ENCODE measurements at regions not wholly inside any gene's neighbourhood (a gene's known extent, or its start where the extent isn't known, plus 50 kb on each side); places are given as distances from the start of the nearest gene placed in this dataset.

DNA sequence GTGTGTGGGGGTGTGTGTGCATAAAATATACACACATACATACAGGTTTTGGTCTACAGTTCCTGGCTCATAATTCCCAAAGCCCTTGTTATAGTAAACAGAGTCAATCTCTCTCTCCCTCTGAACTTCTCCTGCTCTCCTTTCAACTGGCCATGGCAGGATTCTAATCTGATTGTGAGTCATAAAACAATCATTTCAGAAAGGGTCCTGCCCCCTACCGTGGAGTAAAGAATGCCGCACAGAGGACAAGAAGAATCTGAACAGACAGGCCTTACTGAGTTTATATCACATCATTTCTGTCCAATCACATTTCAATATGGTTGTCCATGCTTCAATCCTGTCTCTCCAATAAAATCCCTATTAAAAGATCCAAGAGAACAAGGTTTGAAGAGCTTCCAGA lies 416.9 kb downstream of the FRK start:
- Histone ChIP-seq H3K79me2 (ENCODE audit: control insufficient read depth, insufficient read depth, low read length, poor library complexity) (no peaks in the 10 kb centered on the region), H4K12ac (ENCODE audit: low read depth, low read length) (no peak overlapping the region), H2AFZ (ENCODE audit: insufficient read depth, low read length, poor library complexity) (no peak overlapping the region), H3K4me3 (ENCODE audit: low read depth, low read length) (no peak overlapping the region), H3K27ac (ENCODE audit: low read depth, low read length) (no peak overlapping the region), H3K36me3 (ENCODE audit: control insufficient read depth in 1 of 2, insufficient read depth in 2 of 2, low read length in 2 of 2) (no peaks in the 10 kb centered on the region), H3K4me1 (ENCODE audit: control insufficient read depth in 1 of 2, insufficient read depth in 2 of 2, low read length in 2 of 2) (no peaks in the 10 kb centered on the region), H2AK5ac (ENCODE audit: low read length) (no peak overlapping the region), H4K8ac (ENCODE audit: low read depth, low read length) (no peak overlapping the region), H3K27me3 (ENCODE audit: insufficient read depth, low read length) (no peaks in the 10 kb centered on the region), H2BK12ac (ENCODE audit: low read length) (no peak overlapping the region), H3K9me3 (ENCODE audit: insufficient read depth, low read depth, low read length) (no peaks in the 10 kb centered on the region), H3K14ac (ENCODE audit: low read length) (no peak overlapping the region), H3K18ac (ENCODE audit: low read length) (no peak overlapping the region), H3K9ac (ENCODE audit: low read length) (no peak overlapping the region), H3K4me2 (ENCODE audit: low read length) (no peak overlapping the region), H3K23ac (ENCODE audit: low read length) (no peak overlapping the region), H3K4ac (ENCODE audit: low read depth, low read length) (no peak overlapping the region), H4K91ac (ENCODE audit: low read depth, low read length) (no peak overlapping the region), H3K79me1 (ENCODE audit: low read length) (no peaks in the 10 kb centered on the region), H2BK5ac (ENCODE audit: low read depth, low read length, poor library complexity) (no peak overlapping the region), H2BK120ac (ENCODE audit: insufficient read depth, low read length, poor library complexity) (no peak overlapping the region)
- DNase-seq = peak; percentile 37 to 73
- WGBS (ENCODE audit: extremely low coverage, insufficient coverage, insufficient read length) = no CpG with 5 or more reads among the region's 2 CpGs

- H4K8ac ChIP-seq (ENCODE audit: low read depth, low read length) = no peak overlapping the region
Measured at GRCh38 chr6:115634887-115635286, 425.8 kb downstream of the FRK start.

DNA sequence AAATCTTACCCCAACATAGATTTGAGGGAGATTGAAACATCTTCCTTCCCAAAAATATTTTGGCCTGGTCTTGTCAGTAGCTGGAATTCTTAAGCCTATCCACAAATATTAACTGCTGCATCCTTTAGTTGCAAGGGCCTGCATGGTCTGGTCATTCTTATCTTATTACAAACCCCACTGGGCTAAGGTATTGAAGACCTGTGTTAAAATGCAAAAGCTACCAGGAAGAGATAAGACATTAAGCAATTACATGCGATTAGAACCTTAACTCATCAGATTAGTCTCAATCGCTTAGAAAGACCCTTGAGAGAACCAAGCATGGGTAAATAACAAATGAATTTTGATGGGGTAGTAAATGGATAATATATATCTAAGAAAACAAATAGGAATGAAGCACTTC lies 426.6 kb downstream of the FRK start:
- H3K18ac ChIP-seq (ENCODE audit: low read length) = no peak overlapping the region
- no peak overlapping the region for H2BK5ac ChIP-seq (ENCODE audit: low read depth, low read length, poor library complexity)
- H3K4ac ChIP-seq (ENCODE audit: low read depth, low read length) = no peak overlapping the region
- H3K27ac ChIP-seq (ENCODE audit: low read depth, low read length) = no peak overlapping the region
- H3K36me3 ChIP-seq (ENCODE audit: control insufficient read depth in 1 of 2, insufficient read depth in 2 of 2, low read length in 2 of 2) = no peaks in the 10 kb centered on the region
- H3K4me3 ChIP-seq (ENCODE audit: low read depth, low read length) = no peak overlapping the region
- no peak overlapping the region for H2AFZ ChIP-seq (ENCODE audit: insufficient read depth, low read length, poor library complexity)
- no peaks in the 10 kb centered on the region for H3K27me3 ChIP-seq (ENCODE audit: insufficient read depth, low read length)
- no peak overlapping the region for H4K12ac ChIP-seq (ENCODE audit: low read depth, low read length)
- H3K9ac ChIP-seq (ENCODE audit: low read length) = no peak overlapping the region
- H3K79me1 ChIP-seq (ENCODE audit: low read length) = no peaks in the 10 kb centered on the region
- H2BK120ac ChIP-seq (ENCODE audit: insufficient read depth, low read length, poor library complexity) = no peak overlapping the region
- no peak overlapping the region for H2BK12ac ChIP-seq (ENCODE audit: low read length)
- H3K4me2 ChIP-seq (ENCODE audit: low read length) = no peak overlapping the region
- H4K8ac ChIP-seq (ENCODE audit: low read depth, low read length) = no peak overlapping the region
- H3K9me3 ChIP-seq (ENCODE audit: insufficient read depth, low read depth, low read length) = no peaks in the 10 kb centered on the region
- H3K14ac ChIP-seq (ENCODE audit: low read length) = no peak overlapping the region
- H4K91ac ChIP-seq (ENCODE audit: low read depth, low read length) = no peak overlapping the region
- H3K79me2 ChIP-seq (ENCODE audit: control insufficient read depth, insufficient read depth, low read length, poor library complexity) = no peaks in the 10 kb centered on the region
- no peaks in the 10 kb centered on the region for H3K4me1 ChIP-seq (ENCODE audit: control insufficient read depth in 1 of 2, insufficient read depth in 2 of 2, low read length in 2 of 2)
- no peak overlapping the region for H2AK5ac ChIP-seq (ENCODE audit: low read length)
- H3K23ac ChIP-seq (ENCODE audit: low read length) = no peak overlapping the region
- no CpG with 5 or more reads among the region's 2 CpGs for WGBS (ENCODE audit: extremely low coverage, insufficient coverage, insufficient read length)
- no peak for DNase-seq

More at GRCh38 chr6:115634887-115635286, 425.8 kb downstream of the FRK start:
- Histone ChIP-seq H3K79me2 (ENCODE audit: control insufficient read depth, insufficient read depth, low read length, poor library complexity) (no peaks in the 10 kb centered on the region), H3K4me2 (ENCODE audit: low read length) (no peak overlapping the region), H4K12ac (ENCODE audit: low read depth, low read length) (no peak overlapping the region), H3K9ac (ENCODE audit: low read length) (no peak overlapping the region), H3K9me3 (ENCODE audit: insufficient read depth, low read depth, low read length) (no peaks in the 10 kb centered on the region), H3K18ac (ENCODE audit: low read length) (no peak overlapping the region), H2AK5ac (ENCODE audit: low read length) (no peak overlapping the region), H3K27me3 (ENCODE audit: insufficient read depth, low read length) (no peaks in the 10 kb centered on the region), H3K4me1 (ENCODE audit: control insufficient read depth in 1 of 2, insufficient read depth in 2 of 2, low read length in 2 of 2) (no peaks in the 10 kb centered on the region), H3K79me1 (ENCODE audit: low read length) (no peaks in the 10 kb centered on the region), H3K23ac (ENCODE audit: low read length) (no peak overlapping the region), H3K4ac (ENCODE audit: low read depth, low read length) (no peak overlapping the region), H2BK12ac (ENCODE audit: low read length) (no peak overlapping the region), H3K4me3 (ENCODE audit: low read depth, low read length) (no peak overlapping the region), H2BK120ac (ENCODE audit: insufficient read depth, low read length, poor library complexity) (no peak overlapping the region), H3K14ac (ENCODE audit: low read length) (no peak overlapping the region), H3K36me3 (ENCODE audit: control insufficient read depth in 1 of 2, insufficient read depth in 2 of 2, low read length in 2 of 2) (no peaks in the 10 kb centered on the region), H4K91ac (ENCODE audit: low read depth, low read length) (no peak overlapping the region), H2BK5ac (ENCODE audit: low read depth, low read length, poor library complexity) (no peak overlapping the region), H2AFZ (ENCODE audit: insufficient read depth, low read length, poor library complexity) (no peak overlapping the region), H3K27ac (ENCODE audit: low read depth, low read length) (no peak overlapping the region)
- DNase-seq = no peak

GRCh38 chr6:115631028-115631427 lies 429.7 kb downstream of the FRK start:
- no peak overlapping the region for H3K4ac ChIP-seq (ENCODE audit: low read depth, low read length)
- no peak overlapping the region for H3K4me2 ChIP-seq (ENCODE audit: low read length)
- no peaks in the 10 kb centered on the region for H3K9me3 ChIP-seq (ENCODE audit: insufficient read depth, low read depth, low read length)
- H3K36me3 ChIP-seq (ENCODE audit: control insufficient read depth in 1 of 2, insufficient read depth in 2 of 2, low read length in 2 of 2) = no peaks in the 10 kb centered on the region
- H2BK5ac ChIP-seq (ENCODE audit: low read depth, low read length, poor library complexity) = no peak overlapping the region
- H4K8ac ChIP-seq (ENCODE audit: low read depth, low read length) = no peak overlapping the region
- no peak overlapping the region for H2AFZ ChIP-seq (ENCODE audit: insufficient read depth, low read length, poor library complexity)
- H3K23ac ChIP-seq (ENCODE audit: low read length) = no peak overlapping the region
- H3K27me3 ChIP-seq (ENCODE audit: insufficient read depth, low read length) = no peaks in the 10 kb centered on the region
- no peak overlapping the region for H3K4me3 ChIP-seq (ENCODE audit: low read depth, low read length)
- H3K18ac ChIP-seq (ENCODE audit: low read length) = no peak overlapping the region
- no peak overlapping the region for H3K14ac ChIP-seq (ENCODE audit: low read length)
- no peak overlapping the region for H2BK120ac ChIP-seq (ENCODE audit: insufficient read depth, low read length, poor library complexity)
- H3K27ac ChIP-seq (ENCODE audit: low read depth, low read length) = no peak overlapping the region
- H2AK5ac ChIP-seq (ENCODE audit: low read length) = no peak overlapping the region
- H2BK12ac ChIP-seq (ENCODE audit: low read length) = no peak overlapping the region
- no peak for DNase-seq
- H4K12ac ChIP-seq (ENCODE audit: low read depth, low read length) = no peak overlapping the region
- H3K9ac ChIP-seq (ENCODE audit: low read length) = no peak overlapping the region
- no peaks in the 10 kb centered on the region for H3K79me2 ChIP-seq (ENCODE audit: control insufficient read depth, insufficient read depth, low read length, poor library complexity)
- no peak overlapping the region for H4K91ac ChIP-seq (ENCODE audit: low read depth, low read length)
- no peaks in the 10 kb centered on the region for H3K79me1 ChIP-seq (ENCODE audit: low read length)
- H3K4me1 ChIP-seq (ENCODE audit: control insufficient read depth in 1 of 2, insufficient read depth in 2 of 2, low read length in 2 of 2) = no peaks in the 10 kb centered on the region
